ENCODE measurements at regions not wholly inside any gene's neighbourhood (a gene's known extent, or its start where the extent isn't known, plus 50 kb on each side); places are given as distances from the start of the nearest gene placed in this dataset.

GRCh38 chr17:77640252-77640651 is 318.3 kb upstream of the TNRC6C start:
- H3K36me3 ChIP-seq = no peaks in the 10 kb centered on the region
- no peaks in the 10 kb centered on the region for H3K4me1 ChIP-seq
- no peak overlapping the region for H3K4me3 ChIP-seq
- H3K27me3 ChIP-seq = no peaks in the 10 kb centered on the region
- DNase-seq (ENCODE audit: low spot score) = no peak
- H3K27ac ChIP-seq = no peak overlapping the region
- TF ChIP-seq, protein P1, sequence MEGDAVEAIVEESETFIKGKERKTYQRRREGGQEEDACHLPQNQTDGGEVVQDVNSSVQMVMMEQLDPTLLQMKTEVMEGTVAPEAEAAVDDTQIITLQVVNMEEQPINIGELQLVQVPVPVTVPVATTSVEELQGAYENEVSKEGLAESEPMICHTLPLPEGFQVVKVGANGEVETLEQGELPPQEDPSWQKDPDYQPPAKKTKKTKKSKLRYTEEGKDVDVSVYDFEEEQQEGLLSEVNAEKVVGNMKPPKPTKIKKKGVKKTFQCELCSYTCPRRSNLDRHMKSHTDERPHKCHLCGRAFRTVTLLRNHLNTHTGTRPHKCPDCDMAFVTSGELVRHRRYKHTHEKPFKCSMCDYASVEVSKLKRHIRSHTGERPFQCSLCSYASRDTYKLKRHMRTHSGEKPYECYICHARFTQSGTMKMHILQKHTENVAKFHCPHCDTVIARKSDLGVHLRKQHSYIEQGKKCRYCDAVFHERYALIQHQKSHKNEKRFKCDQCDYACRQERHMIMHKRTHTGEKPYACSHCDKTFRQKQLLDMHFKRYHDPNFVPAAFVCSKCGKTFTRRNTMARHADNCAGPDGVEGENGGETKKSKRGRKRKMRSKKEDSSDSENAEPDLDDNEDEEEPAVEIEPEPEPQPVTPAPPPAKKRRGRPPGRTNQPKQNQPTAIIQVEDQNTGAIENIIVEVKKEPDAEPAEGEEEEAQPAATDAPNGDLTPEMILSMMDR (IDR thresholded peaks at IDR 0.05) = no peak
- no peaks in the 10 kb centered on the region for H3K9me3 ChIP-seq

- no peaks in the 10 kb centered on the region for H3K4me1 ChIP-seq
- no peak overlapping the region for H3K4me3 ChIP-seq
- TF ChIP-seq, protein P1 (IDR thresholded peaks at IDR 0.05) = no peak
- no peak overlapping the region for H3K27ac ChIP-seq
- DNase-seq (ENCODE audit: low spot score) = no peak
- no peaks in the 10 kb centered on the region for H3K27me3 ChIP-seq
- no peaks in the 10 kb centered on the region for H3K36me3 ChIP-seq
- no peaks in the 10 kb centered on the region for H3K9me3 ChIP-seq
Measured at GRCh38 chr17:77640916-77641605, 317.4 kb upstream of the TNRC6C start.

GRCh38 chr17:77641718-77642117 is 316.8 kb upstream of the TNRC6C start:
- TF ChIP-seq, protein P1 (IDR thresholded peaks at IDR 0.05) = no peak
- no peak for DNase-seq (ENCODE audit: low spot score)
- no peaks in the 10 kb centered on the region for H3K9me3 ChIP-seq
- no peaks in the 10 kb centered on the region for H3K4me1 ChIP-seq
- H3K27me3 ChIP-seq = no peaks in the 10 kb centered on the region
- no peaks in the 10 kb centered on the region for H3K36me3 ChIP-seq
- H3K4me3 ChIP-seq = no peak overlapping the region
- H3K27ac ChIP-seq = no peak overlapping the region

DNA sequence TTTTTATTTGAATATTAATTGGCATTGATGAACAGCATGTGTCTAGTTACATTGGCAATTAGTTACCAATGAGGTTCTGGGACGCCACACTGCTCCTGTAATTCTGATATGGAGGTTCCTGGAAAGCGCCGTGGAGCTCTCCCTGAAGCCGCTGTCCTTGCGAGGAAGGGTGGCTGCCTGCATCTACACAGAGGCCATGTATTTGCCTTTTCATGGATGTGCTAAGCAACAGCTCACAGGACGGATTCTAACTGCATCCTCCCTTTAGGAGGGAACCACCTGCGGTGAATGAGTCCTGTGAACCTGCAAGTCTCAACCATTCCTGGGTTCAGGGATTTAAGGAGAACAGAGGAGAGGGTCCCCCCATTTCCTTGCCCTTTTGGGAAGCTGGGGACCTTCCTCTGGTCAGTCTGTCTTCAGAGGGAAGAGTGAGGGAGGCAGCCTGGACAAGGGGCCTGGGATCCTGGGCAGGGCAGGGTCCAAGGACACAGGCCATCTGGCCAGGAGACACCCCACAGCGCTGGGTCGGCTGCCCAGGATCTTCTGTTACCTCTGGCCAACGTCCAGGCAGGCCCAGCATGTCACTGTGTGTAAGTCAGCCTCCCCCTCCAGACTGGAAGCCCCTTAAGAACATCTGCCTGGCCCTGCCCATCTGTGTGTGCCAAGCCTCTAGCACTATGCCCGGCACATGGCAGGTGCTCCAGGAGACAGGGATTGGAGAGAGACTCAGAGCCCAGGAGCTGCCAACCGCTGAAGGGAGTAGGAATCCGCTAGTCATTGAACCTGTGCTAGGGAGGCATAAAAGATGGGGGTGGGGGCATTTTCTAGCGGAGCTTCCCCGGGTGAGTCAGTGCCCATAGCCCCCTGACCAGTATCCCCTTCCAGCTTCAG is 314.1 kb upstream of the TNRC6C start:
- Histone ChIP-seq H3K27ac (no peak overlapping the region), H3K4me1 (no peaks in the 10 kb centered on the region), H3K4me3 (no peak overlapping the region), H3K9me3 (no peaks in the 10 kb centered on the region), H3K27me3 (no peaks in the 10 kb centered on the region), H3K36me3 (no peaks in the 10 kb centered on the region)
- TF ChIP-seq, protein P1 (IDR thresholded peaks at IDR 0.05) = no peak
- DNase-seq (ENCODE audit: low spot score) = no peak

DNA sequence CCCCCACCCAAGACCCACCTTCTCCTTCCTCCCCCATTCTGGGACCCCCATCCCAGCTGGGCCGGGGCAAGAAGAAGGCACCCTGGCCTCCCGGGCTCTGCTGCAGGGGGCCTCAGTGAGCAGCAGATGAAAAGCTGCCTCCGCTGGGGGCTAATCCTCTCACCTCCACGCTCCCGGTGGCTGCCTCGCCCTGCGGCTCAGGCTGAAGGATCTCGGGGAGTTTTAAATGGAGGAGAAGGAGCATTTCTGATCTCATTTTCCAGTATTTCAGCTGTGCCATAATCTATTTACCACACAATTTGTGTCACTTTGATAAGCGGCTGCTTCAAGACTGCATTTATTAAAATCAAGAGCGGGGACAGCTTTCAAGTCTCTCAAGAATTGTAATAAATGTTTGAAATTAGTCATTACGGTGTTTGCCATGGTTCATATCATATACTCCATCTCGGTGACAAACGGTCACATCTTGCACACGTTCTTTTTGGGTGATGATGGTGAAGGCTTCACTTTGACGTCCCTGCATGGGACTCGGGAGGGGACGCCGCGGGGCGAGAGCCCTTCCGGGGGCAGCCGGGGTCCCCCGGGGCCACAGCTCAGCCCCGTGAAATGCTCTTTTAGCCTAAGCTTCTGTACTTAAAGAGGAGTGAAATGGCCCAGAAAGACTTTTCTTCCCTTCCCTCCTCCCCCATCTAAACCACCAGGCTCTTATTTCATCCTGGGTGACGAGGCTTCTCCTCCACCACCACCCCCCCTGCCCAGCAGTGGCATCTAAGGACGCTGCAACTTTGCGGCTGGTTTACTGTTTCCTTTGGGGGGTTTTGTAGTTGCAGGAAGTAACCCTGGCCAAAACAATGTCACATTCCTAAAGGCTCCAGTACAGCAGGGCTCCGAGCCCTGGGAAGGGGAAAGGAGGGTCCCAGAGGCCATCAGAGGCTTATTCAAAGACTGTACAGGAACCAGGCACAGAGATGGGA is 313.1 kb upstream of the TNRC6C start:
- TF ChIP-seq, protein P1 (IDR thresholded peaks at IDR 0.05) = peak in 1 of 2 donors; percentile 16
- no peaks in the 10 kb centered on the region for H3K36me3 ChIP-seq
- no peak overlapping the region for H3K27ac ChIP-seq
- no peaks in the 10 kb centered on the region for H3K4me1 ChIP-seq
- DNase-seq (ENCODE audit: low spot score) = no peak
- H3K27me3 ChIP-seq = no peaks in the 10 kb centered on the region
- H3K4me3 ChIP-seq = no peak overlapping the region
- no peaks in the 10 kb centered on the region for H3K9me3 ChIP-seq

All from right atrium auricular region (tissue), 2 donors.